Caco-2 (cell line): ENCODE measurements at regions not wholly inside any gene's neighbourhood (a gene's known extent, or its start where the extent isn't known, plus 50 kb on each side); places are given as distances from the start of the nearest gene placed in this dataset.
"Not testable (repeated sequence)": the region's sequence is repeated elsewhere in the genome, so short reads cannot be mapped to it uniquely, and the experiment has no call there.

Source experiments
- BruUV-seq: library from RNA; stranded (reverse); fragments of 400-500 nt; replicated peaks from 2 replicates; lab custom pipeline; 2021; lab: Mats Ljungman, UMichigan
- CTCF ChIA-PET: fragments of 300-600 bp; sonication (Branson Sonifier 250); formaldehyde crosslinking; loops from one replicate; lab custom pipeline; 2022; ENCODE audit warnings: antibody characterized with exemption; lab: Charles Lee
- POLR2A ChIA-PET: fragments of 300-600 bp; sonication (Branson Sonifier 250); formaldehyde crosslinking; loops from one replicate; lab custom pipeline; 2022; ENCODE audit warnings: antibody characterized with exemption; lab: Charles Lee
- DNase-seq, 2 experiments: peaks; one replicate each; pipeline versions ENCODE4 v3.0.0 to v3.0.0-alpha.2; 2020 to 2022
- H3K27me3 ChIP-seq: replicated peaks from 2 replicates; pipeline ENCODE4 v1.6.0; 2011; ENCODE audit warnings: low read length; ENCODE audit not compliant: control insufficient read depth, insufficient read depth
- H3K36me3 ChIP-seq: 2 replicates; pipeline ENCODE4 v1.5.1; 2011; ENCODE audit warnings: low read length; ENCODE audit not compliant: control insufficient read depth, insufficient read depth
- H3K4me1 ChIP-seq: fragments of 250-450 bp; sonication (Bioruptor Pico); 2 replicates; pipeline ENCODE4 v1.5.1; 2020; ENCODE audit warnings: mild to moderate bottlenecking
- H3K4me3 ChIP-seq: 2 replicates; pipeline ENCODE4 v1.5.1; 2011; ENCODE audit warnings: low read depth, mild to moderate bottlenecking, control low read depth, low read length
- H3K9me3 ChIP-seq: fragments of 250-450 bp; sonication (Bioruptor Pico); 2 replicates; pipeline ENCODE4 v1.5.1; 2020; ENCODE audit warnings: mild to moderate bottlenecking, moderate library complexity
- H3K27ac Mint-ChIP-seq: one replicate; pipeline ENCODE4 v1.8.0; 2022; ENCODE audit warnings: mixed read lengths; ENCODE audit not compliant: unreplicated experiment
- H3K27me3 Mint-ChIP-seq: one replicate; pipeline ENCODE4 v1.8.0; 2022; ENCODE audit warnings: mixed read lengths; ENCODE audit not compliant: insufficient read depth, unreplicated experiment
- H3K36me3 Mint-ChIP-seq: one replicate; pipeline ENCODE4 v1.8.0; 2022; ENCODE audit warnings: mild to moderate bottlenecking, mixed read lengths; ENCODE audit not compliant: insufficient read depth, unreplicated experiment
- H3K4me1 Mint-ChIP-seq: one replicate; pipeline ENCODE4 v1.8.0; 2022; ENCODE audit warnings: low read depth, mixed read lengths; ENCODE audit not compliant: unreplicated experiment
- H3K4me3 Mint-ChIP-seq: one replicate; pipeline ENCODE4 v1.8.0; 2022; ENCODE audit warnings: mild to moderate bottlenecking, moderate library complexity, mixed read lengths; ENCODE audit not compliant: unreplicated experiment
- H3K9me3 Mint-ChIP-seq: one replicate; pipeline ENCODE4 v1.8.0; 2022; ENCODE audit warnings: mixed read lengths; ENCODE audit not compliant: unreplicated experiment
- intact Hi-C: fragments of 100-400 bp; cut with micrococcal nuclease; formaldehyde crosslinking; loops from one replicate; pipeline ENCODE4 v1.10.0; 2022; ENCODE audit not compliant: unreplicated experiment
- TF ChIP-seq, protein P1 (sequence below), 2 experiments: fragments of 200-600 bp in 1 of 2; IDR thresholded peaks; 1 replicate in 1 of 2; 2 replicates in 1 of 2; pipeline versions ENCODE4 v1.5.1 to v1.8.0; 2011 to 2022; ENCODE audit warnings: antibody characterized with exemption in 1 of 2, control low read depth in 1 of 2, inconsistent platforms in 1 of 2, low read depth in 1 of 2, low read length in 1 of 2, mild to moderate bottlenecking in 1 of 2, moderate library complexity in 1 of 2; ENCODE audit not compliant: insufficient read depth in 1 of 2, severe bottlenecking in 1 of 2, unreplicated experiment in 1 of 2

DNA sequence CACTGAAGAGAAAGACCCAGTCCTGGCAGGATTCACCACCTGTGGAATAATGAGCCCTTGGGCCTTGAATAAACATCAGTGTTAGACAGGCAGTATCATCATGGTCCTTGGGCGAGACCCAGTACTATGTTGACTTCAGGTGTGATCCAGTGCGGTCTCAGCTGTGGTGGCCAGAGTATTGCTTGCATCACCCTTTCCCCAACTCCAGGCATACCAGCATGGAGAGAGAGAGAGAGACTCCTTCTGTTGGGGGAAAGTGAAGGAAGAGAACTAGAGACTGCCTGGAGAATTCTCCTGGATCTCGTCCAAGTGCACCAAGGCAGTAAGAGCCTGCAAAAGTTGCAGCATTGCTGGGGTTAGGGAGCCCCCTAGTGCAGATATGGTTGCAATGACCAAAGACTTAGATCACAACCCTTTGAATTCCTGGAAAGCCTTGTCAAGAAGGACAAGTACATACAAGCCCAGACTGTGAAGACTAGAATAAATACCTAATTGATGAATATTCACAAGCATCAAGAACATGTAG, 61.1 kb upstream of the VAMP7 start:
- no peak overlapping the region for H3K27ac Mint-ChIP-seq
- H3K4me1 Mint-ChIP-seq = no peaks in the 10 kb centered on the region
- Histone ChIP-seq H3K4me1 (no peaks in the 10 kb centered on the region), H3K9me3 (no peaks in the 10 kb centered on the region), H3K36me3 (no peaks in the 10 kb centered on the region), H3K4me3 (no peak overlapping the region), H3K27me3 (no peaks in the 10 kb centered on the region)
- no peaks in the 10 kb centered on the region for H3K9me3 Mint-ChIP-seq
- H3K4me3 Mint-ChIP-seq = no peak overlapping the region
- peak; percentile 64 to 66 for DNase-seq
- no TSS peak for BruUV-seq
- ChIA-PET CTCF (no interaction called here), POLR2A (no interaction called here)
- H3K36me3 Mint-ChIP-seq = no peaks in the 10 kb centered on the region
- intact Hi-C loops = loop anchor here (1.0 to 5.0 kb wide), 3 partner anchors 158 to 726 kb away; no protein-coding TSS in a partner anchor
- no peaks in the 10 kb centered on the region for H3K27me3 Mint-ChIP-seq
- TF ChIP-seq, protein P1, sequence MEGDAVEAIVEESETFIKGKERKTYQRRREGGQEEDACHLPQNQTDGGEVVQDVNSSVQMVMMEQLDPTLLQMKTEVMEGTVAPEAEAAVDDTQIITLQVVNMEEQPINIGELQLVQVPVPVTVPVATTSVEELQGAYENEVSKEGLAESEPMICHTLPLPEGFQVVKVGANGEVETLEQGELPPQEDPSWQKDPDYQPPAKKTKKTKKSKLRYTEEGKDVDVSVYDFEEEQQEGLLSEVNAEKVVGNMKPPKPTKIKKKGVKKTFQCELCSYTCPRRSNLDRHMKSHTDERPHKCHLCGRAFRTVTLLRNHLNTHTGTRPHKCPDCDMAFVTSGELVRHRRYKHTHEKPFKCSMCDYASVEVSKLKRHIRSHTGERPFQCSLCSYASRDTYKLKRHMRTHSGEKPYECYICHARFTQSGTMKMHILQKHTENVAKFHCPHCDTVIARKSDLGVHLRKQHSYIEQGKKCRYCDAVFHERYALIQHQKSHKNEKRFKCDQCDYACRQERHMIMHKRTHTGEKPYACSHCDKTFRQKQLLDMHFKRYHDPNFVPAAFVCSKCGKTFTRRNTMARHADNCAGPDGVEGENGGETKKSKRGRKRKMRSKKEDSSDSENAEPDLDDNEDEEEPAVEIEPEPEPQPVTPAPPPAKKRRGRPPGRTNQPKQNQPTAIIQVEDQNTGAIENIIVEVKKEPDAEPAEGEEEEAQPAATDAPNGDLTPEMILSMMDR (IDR thresholded peaks at IDR 0.05; ENCODE audit: insufficient read depth in 1 of 2, low read depth in 1 of 2, low read length in 1 of 2, severe bottlenecking in 1 of 2, unreplicated experiment in 1 of 2) = peak; percentile 47 to 55

DNA sequence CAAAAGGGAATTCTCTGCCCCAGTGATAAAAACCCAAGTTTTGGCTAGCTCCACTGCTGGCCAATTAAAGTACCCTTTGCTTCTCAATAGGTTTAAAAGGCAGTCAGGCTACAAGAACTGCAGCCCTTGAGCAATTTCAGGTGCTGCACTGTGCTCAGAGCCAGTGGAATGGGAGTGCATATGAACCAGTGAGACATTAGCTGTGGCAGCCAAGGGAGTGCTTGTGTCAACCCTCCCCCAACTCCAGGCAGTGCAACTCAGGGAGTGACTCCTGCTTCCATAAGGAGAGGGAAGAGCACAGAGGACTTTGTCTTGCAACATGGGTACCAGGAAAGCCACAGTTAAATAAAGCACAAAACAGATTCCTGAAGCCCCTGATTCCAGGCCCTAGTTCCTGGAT, 61.6 kb upstream of the VAMP7 start:
- no TSS peak for BruUV-seq
- POLR2A ChIA-PET = no interaction called here
- no peaks in the 10 kb centered on the region for H3K4me1 Mint-ChIP-seq

DNA sequence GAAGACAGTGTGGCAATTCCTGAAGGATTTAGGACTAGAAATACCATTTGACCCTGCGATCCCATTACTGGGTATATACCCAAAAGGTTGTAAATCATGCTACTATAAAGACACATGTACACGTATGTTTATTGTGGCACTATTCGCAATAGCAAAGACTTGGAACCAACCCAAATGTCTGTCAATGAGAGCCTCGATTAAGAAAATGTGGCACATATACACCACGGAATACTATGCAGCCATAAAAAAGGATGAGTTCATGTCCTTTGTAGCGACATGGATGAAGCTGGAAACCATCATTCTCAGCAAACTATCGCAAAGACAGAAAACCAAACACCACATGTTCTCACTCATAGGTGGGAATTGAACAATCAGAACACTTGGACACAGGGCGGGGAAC, 66.8 kb upstream of the VAMP7 start:
- BruUV-seq, H3K27me3 ChIP-seq, H3K9me3 ChIP-seq, H3K4me1 Mint-ChIP-seq, POLR2A ChIA-PET, H3K27ac Mint-ChIP-seq, DNase-seq, H3K4me1 ChIP-seq, H3K9me3 Mint-ChIP-seq, CTCF ChIA-PET, H3K4me3 ChIP-seq, H3K4me3 Mint-ChIP-seq, intact Hi-C loops, H3K27me3 Mint-ChIP-seq, H3K36me3 ChIP-seq, H3K36me3 Mint-ChIP-seq: not testable (repeated sequence)

More for the DNA sequence above, 61.6 kb upstream of the VAMP7 start:
- Histone ChIP-seq H3K27me3 (no peaks in the 10 kb centered on the region), H3K4me1 (no peaks in the 10 kb centered on the region), H3K4me3 (no peak overlapping the region), H3K9me3 (no peaks in the 10 kb centered on the region), H3K36me3 (no peaks in the 10 kb centered on the region)
- TF ChIP-seq, protein P1 (IDR thresholded peaks at IDR 0.05; ENCODE audit: insufficient read depth in 1 of 2, low read depth in 1 of 2, low read length in 1 of 2, severe bottlenecking in 1 of 2, unreplicated experiment in 1 of 2) = no peak
- no peaks in the 10 kb centered on the region for H3K36me3 Mint-ChIP-seq
- CTCF ChIA-PET = no interaction called here
- DNase-seq = no peak
- no peaks in the 10 kb centered on the region for H3K9me3 Mint-ChIP-seq
- intact Hi-C loops = no loop called here
- no peaks in the 10 kb centered on the region for H3K27me3 Mint-ChIP-seq
- no peak overlapping the region for H3K27ac Mint-ChIP-seq
- H3K4me3 Mint-ChIP-seq = no peak overlapping the region
